PC-3 (cell line): ENCODE measurements at regions not wholly inside any gene's neighbourhood (a gene's known extent, or its start where the extent isn't known, plus 50 kb on each side); places are given as distances from the start of the nearest gene placed in this dataset.
"Not testable (repeated sequence)": the region's sequence is repeated elsewhere in the genome, so short reads cannot be mapped to it uniquely, and the experiment has no call there.

Experiments
- ATAC-seq: fragments of 200-7000 bp; cut with Tn5 transposase; 2 replicates; pipeline ENCODE4 v1.9.1; 2020; ENCODE audit warnings: mild to moderate bottlenecking, moderate library complexity
- BruUV-seq: library from RNA; stranded (reverse); fragments of 400-500 nt; replicated peaks from 2 replicates; lab custom pipeline; 2021; lab: Mats Ljungman, UMichigan
- CTCF ChIA-PET: fragments of 300-600 bp; sonication (Branson Sonifier 250); formaldehyde crosslinking; loops from one replicate; lab custom pipeline; 2022; ENCODE audit warnings: antibody characterized with exemption; lab: Charles Lee
- POLR2A ChIA-PET: fragments of 300-600 bp; sonication (Branson Sonifier 250); formaldehyde crosslinking; loops from one replicate; lab custom pipeline; 2022; ENCODE audit warnings: antibody characterized with exemption; ENCODE audit not compliant: unreplicated experiment; lab: Charles Lee
- DNase-seq: peaks from one replicate; pipeline ENCODE4 v3.0.0-alpha.2; 2015
- H2AFZ ChIP-seq: fragments of 300-600 bp; sonication (generic); 2 replicates; pipeline ENCODE4 v1.6.0; 2016; ENCODE audit warnings: antibody characterized with exemption, low read length
- H3F3A ChIP-seq: fragments of 300-600 bp; sonication (generic); one replicate; pipeline ENCODE4 v1.6.0; 2017; ENCODE audit warnings: antibody characterized with exemption, low read length, control low read depth, mild to moderate bottlenecking; ENCODE audit not compliant: unreplicated experiment
- H3K27ac ChIP-seq: fragments of 300-600 bp; sonication (generic); 2 replicates; pipeline ENCODE4 v1.5.1; 2016; ENCODE audit warnings: mild to moderate bottlenecking, low read length
- H3K27me3 ChIP-seq: fragments of 300-600 bp; sonication (generic); 2 replicates; pipeline ENCODE4 v1.6.1; 2016; ENCODE audit warnings: low read length, mixed read lengths
- H3K36me3 ChIP-seq: fragments of 300-600 bp; sonication (generic); 2 replicates; pipeline ENCODE4 v1.6.1; 2016; ENCODE audit warnings: low read depth, mixed run types, low read length, mixed read lengths
- H3K4me1 ChIP-seq: fragments of 300-600 bp; sonication (generic); 2 replicates; pipeline ENCODE4 v1.5.1; 2016; ENCODE audit warnings: low read length; ENCODE audit not compliant: insufficient read depth
- H3K4me2 ChIP-seq: fragments of 300-600 bp; sonication (generic); 2 replicates; pipeline ENCODE4 v1.6.0; 2016; ENCODE audit warnings: low read length
- H3K4me3 ChIP-seq: fragments of 300-600 bp; sonication (generic); 2 replicates; pipeline ENCODE4 v1.5.1; 2016; ENCODE audit warnings: mild to moderate bottlenecking, low read length, mixed read lengths
- H3K79me2 ChIP-seq: fragments of 300-600 bp; sonication (generic); 2 replicates; pipeline ENCODE4 v1.6.1; 2017; ENCODE audit warnings: low read length, mixed read lengths
- H3K9ac ChIP-seq: fragments of 300-600 bp; sonication (generic); 2 replicates; pipeline ENCODE4 v1.6.0; 2016; ENCODE audit warnings: mild to moderate bottlenecking, low read length
- H3K9me2 ChIP-seq: fragments of 300-600 bp; sonication (generic); replicated peaks from 2 replicates; pipeline ENCODE4 v1.6.1; 2016; ENCODE audit warnings: mixed run types, low read length, mixed read lengths
- H3K9me3 ChIP-seq: fragments of 300-600 bp; sonication (generic); 2 replicates; pipeline ENCODE4 v1.6.1; 2016; ENCODE audit warnings: low read length, mixed read lengths
- H4K20me1 ChIP-seq: fragments of 300-600 bp; sonication (generic); 2 replicates; pipeline ENCODE4 v1.6.1; 2016; ENCODE audit warnings: low read length, mixed read lengths
- intact Hi-C: fragments of 100-400 bp; cut with micrococcal nuclease; formaldehyde crosslinking; loops from 2 replicates; pipeline ENCODE4 v1.9.0; 2023

DNA sequence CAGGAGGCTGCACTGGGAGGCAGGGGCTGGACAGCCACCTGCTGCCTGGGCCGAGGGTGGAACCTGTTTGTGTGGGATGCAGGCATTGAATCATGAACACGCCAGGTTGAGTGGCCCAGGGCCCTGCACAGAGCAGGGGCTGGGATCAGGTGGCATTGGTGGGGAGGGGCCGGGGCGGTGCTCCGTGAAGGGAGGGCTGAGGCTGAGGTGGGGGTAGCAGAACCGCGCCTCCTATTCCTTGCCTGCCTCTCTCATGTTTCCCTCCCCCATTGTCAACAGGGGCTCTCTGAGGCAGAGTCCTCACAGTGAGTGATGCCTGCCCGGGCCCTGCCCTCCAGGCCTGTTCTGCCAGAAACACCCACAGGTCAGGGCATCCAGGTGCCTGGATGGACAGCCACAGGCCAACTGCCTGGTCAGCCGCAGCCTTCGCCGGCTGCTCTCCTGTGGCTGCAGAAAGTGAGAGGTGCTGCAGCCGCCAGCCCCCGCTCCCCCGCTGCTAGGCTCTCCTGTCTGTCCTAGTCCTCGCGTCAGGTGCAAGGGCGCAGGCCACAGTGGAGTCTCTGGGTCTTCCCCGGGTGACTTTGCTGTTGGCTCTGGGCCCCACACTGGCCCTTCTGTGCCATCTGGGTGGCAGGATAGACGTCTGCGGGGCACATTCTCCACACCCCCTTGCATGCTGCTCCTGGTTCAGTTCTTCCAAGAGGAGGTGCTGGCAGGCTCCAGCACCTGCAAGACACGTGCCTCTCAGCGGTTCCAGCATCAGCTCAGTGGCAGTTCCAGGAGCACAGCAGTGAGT lies 79.6 kb upstream of the GOLGA6L4 start:
- H3K27me3 ChIP-seq, H3K4me3 ChIP-seq, H4K20me1 ChIP-seq, H3K9me2 ChIP-seq, BruUV-seq, POLR2A ChIA-PET, H3K4me1 ChIP-seq, H3K27ac ChIP-seq, H3K9me3 ChIP-seq, H3K4me2 ChIP-seq, H3K79me2 ChIP-seq, CTCF ChIA-PET, DNase-seq, H3K36me3 ChIP-seq, ATAC-seq, intact Hi-C loops, H3F3A ChIP-seq, H3K9ac ChIP-seq, H2AFZ ChIP-seq: not testable (repeated sequence)

DNA sequence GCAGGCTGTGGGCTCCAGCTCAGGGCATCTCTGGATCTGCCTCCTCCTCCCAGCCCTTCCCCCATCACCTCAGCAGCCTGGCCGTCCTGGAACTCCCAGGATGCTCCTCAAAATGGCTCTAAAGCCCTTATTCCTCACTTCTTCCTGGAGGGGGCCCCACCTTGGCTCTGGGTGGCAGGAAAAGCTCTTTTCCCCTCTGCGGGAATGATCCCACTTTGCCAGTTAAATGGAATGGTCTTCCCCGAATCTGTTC lies 79.1 kb upstream of the GOLGA6L4 start:
- H3K9me2 ChIP-seq, H3K79me2 ChIP-seq, H3K4me2 ChIP-seq, H3K27ac ChIP-seq, DNase-seq, H3K27me3 ChIP-seq, H3K4me3 ChIP-seq, BruUV-seq, ATAC-seq, H3K9ac ChIP-seq, intact Hi-C loops, H3F3A ChIP-seq, H4K20me1 ChIP-seq, H2AFZ ChIP-seq, POLR2A ChIA-PET, H3K36me3 ChIP-seq, H3K9me3 ChIP-seq, CTCF ChIA-PET, H3K4me1 ChIP-seq: not testable (repeated sequence)

DNA sequence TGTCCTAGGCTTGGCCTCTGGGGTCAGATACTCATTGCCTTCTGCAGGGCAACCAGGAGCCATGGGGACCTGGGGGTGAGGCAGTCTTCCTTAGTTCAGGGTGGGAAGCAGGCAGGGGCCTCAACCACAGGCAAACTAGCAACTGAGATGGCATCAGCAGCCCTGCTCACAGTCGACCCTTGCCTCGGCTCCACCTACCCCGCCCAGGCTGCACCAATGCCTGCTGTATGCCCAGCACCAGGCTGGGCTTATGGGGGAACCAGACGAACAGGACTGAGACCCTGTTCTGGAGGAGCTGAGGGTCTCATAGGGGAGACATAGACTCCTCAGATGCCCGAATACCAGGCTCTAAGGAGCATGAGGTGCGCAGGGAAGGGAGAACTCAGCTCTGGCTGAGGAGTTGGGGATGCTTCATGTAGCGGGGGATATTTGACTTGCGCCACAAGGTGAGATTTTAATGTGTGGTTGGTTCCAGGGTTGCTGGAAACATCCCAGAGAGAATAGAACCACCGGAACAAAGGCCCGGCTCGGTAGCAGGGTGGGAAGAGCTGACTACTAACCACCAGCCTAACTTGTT lies 78.4 kb upstream of the GOLGA6L4 start:
- H4K20me1 ChIP-seq, H3K36me3 ChIP-seq, intact Hi-C loops, DNase-seq, H3K4me3 ChIP-seq, H3K9me3 ChIP-seq, H3K9ac ChIP-seq, H3K27me3 ChIP-seq, H3K27ac ChIP-seq, H3K9me2 ChIP-seq, H3K79me2 ChIP-seq, ATAC-seq, POLR2A ChIA-PET, CTCF ChIA-PET, H2AFZ ChIP-seq, H3F3A ChIP-seq, BruUV-seq, H3K4me2 ChIP-seq, H3K4me1 ChIP-seq: not testable (repeated sequence)

DNA sequence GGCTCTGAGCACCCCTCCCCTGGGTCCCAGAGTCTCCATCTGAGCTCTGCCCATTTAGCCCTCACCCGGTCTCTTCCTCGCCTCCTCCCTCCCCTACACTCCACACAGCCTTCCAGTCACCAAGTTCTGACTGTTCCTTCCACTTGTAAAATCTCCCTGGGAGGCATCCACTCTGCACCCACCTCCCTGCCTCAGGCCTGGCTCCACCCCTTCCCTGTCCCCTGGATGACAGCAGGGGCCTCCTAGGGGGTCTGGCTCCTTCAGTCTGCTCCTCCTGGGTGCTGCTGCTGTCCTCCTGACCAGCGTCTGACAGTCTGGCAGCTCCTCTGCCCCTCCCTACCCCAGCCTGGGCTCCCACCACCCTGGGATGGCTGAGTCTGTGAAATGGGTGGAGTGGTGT lies 77.7 kb upstream of the GOLGA6L4 start:
- H3K9me2 ChIP-seq, H3K9ac ChIP-seq, BruUV-seq, H3K36me3 ChIP-seq, H3K4me2 ChIP-seq, H3K27ac ChIP-seq, H3K4me1 ChIP-seq, H3K9me3 ChIP-seq, DNase-seq, H2AFZ ChIP-seq, POLR2A ChIA-PET, H3K4me3 ChIP-seq, H3K79me2 ChIP-seq, H3F3A ChIP-seq, intact Hi-C loops, H3K27me3 ChIP-seq, H4K20me1 ChIP-seq, ATAC-seq, CTCF ChIA-PET: not testable (repeated sequence)

DNA sequence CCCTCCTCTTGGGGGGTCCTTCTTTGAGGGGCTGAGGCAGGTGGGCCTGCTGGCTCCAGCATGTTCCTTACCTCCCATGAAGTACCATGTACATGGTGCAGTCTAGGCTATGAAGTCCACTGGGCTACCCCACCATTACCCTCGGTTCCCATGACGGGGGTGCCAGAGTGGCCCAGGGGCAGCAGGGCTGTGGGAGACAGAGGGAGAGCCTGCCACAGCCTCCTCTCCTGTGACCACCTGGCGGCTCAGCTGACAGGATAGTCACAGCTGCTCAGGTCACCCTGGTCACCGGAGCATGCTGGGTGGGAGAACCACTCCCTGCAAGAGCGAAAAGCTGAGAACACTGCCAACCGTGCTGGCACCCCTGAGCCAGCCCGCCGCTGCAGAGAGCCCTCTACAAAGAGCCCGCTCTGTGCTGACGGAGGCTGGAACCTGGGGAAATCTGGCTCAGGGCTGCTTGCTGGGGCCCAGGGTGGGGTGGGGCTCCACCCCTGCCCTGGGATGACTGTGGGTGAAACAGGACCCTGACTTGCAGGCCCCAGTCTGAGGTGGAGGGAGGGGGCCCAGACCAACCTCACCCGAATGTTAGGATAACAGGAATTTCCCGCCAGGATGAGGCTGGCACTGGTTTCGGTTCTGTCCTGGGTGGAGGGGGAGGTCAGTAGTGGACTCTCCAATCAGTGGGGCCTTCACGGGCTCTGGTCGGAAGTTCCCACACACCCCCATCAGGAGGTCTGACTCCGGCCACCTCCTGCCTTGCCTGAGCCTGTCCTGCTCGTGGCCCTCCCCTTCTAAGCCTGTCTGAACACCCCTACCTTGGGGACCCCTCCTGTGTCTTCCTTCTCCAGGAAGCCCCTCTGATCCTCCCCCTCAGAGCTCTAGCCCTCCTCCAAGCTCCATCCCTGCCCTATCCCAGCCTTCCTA lies 76.0 kb upstream of the GOLGA6L4 start:
- H3K4me2 ChIP-seq, H4K20me1 ChIP-seq, ATAC-seq, POLR2A ChIA-PET, intact Hi-C loops, H3K4me3 ChIP-seq, H3K9me3 ChIP-seq, H3F3A ChIP-seq, H3K4me1 ChIP-seq, BruUV-seq, DNase-seq, H2AFZ ChIP-seq, H3K27me3 ChIP-seq, H3K27ac ChIP-seq, H3K9me2 ChIP-seq, H3K9ac ChIP-seq, H3K36me3 ChIP-seq, CTCF ChIA-PET, H3K79me2 ChIP-seq: not testable (repeated sequence)

DNA sequence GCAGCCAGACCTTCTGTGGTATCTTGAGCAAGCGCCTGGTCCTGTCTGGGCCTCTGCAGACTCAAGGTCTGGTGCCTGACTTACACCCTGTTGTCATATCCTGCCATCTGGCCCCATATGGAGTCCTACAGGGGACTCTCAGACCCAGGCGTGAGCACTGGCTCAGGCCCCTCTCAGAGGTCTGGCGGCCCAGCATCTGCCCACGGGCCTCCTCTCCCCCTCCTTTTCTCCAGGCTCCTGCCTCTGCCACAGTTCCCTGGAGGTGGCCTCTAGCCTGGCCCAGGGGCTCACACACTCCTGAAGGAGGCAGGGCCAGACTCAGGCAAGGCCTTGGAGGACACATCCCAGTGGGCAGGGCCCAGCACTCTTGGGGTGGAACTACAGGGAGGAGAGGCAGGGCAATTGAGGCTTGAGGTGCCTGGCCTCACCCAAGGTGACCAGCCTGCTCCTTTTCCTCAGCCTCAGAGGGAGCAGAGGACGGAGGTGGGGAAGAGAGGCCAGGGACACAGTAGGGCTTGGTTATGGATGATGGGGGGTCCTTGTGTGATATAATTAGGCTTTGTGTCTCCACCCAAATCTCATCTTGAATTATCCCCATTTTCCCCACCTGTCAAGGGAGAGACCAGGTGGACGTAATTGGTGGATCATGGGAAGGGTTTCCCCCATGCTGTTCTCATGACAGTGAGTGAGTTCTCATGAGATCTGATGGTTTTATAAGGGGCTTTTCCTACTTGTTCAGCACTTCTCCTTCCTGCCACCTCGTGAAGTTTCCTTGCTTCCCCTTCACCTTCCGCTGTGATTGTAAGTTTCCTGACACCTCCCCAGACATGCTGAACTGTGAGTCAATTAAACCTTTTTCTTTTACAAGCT lies 70.9 kb upstream of the GOLGA6L4 start:
- ATAC-seq, H2AFZ ChIP-seq, DNase-seq, H3K27ac ChIP-seq, H3K79me2 ChIP-seq, BruUV-seq, H3K9ac ChIP-seq, H4K20me1 ChIP-seq, H3K27me3 ChIP-seq, H3F3A ChIP-seq, CTCF ChIA-PET, POLR2A ChIA-PET, intact Hi-C loops, H3K4me3 ChIP-seq, H3K4me2 ChIP-seq, H3K4me1 ChIP-seq, H3K9me3 ChIP-seq, H3K36me3 ChIP-seq, H3K9me2 ChIP-seq: not testable (repeated sequence)
